AG20443 (cell line): ENCODE measurements at regions not wholly inside any gene's neighbourhood (a gene's known extent, or its start where the extent isn't known, plus 50 kb on each side); places are given as distances from the start of the nearest gene placed in this dataset.

Experiments
- DNase-seq: peaks from one replicate; pipeline ENCODE4 v3.0.0; 2012; ENCODE audit warnings: low spot score, mixed read lengths

DNA sequence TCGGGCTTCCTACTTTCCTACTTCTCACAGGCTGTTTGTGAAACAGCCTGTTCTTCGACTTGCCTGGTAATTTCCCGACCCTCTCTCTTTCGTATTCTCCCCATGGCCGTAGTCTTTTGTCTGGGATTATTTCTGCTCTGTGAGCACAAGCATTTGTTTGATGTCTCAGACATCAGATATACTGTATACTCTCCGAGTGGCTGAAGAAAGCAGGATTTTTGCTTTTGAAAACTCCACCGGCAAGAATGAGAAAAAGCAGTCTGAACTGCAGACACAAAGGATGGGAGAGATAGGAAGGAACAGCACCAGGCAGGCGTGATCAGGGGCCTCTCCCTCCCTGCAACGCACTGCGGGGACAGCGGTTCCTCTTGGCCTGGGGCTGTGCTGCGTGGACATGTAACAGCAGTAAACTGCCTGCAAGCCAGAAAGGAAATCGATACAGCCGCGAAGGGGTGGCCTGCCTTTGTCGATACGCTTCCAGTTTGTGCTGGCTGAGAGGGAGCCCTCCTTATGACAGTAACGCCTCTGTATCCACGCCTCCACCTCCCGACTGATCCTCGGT is 313.9 kb upstream of the TLE4 start:
- no peak for DNase-seq

DNA sequence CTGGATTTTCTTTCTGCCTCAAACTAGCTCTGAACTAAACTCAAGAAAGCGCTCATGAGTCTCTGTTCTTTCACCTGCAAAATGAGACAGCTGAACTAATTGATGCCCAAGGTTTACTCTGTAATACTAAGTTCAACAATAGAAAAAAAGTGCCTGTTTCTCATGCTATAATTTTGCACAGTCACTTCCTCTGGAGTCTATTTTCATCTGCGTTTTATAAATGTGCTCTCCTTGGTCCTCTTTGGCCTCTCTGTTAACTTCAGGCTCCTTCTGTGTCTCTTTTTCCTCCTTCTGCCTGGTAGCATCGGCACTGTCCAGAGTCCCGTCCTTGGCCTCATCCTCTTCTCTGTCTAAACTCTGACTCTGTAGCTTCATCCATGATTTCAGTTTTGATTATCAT is 311.9 kb upstream of the TLE4 start:
- DNase-seq: no peak

DNA sequence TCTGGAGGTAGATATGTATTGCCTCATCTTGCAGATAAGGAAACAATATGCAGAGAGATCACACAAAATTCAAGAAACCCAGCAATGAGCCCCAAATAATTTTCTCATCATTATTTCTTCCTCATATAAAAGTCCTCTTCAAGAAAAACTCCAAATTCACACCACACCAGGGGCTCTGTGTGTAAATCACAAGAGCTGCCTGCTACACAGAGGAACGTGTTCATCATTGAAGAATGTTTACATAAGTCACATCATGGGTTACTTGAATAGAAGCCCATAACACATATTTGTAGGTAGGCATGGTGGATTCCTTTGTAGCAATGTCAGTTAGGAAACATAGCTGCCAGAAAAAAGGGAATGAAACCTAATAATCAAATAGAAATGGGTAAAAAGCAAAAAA is 308.1 kb upstream of the TLE4 start:
- DNase-seq: peak; percentile 38

GRCh38 chr9:79264041-79264440 is 307.7 kb upstream of the TLE4 start:
- no peak for DNase-seq

DNA sequence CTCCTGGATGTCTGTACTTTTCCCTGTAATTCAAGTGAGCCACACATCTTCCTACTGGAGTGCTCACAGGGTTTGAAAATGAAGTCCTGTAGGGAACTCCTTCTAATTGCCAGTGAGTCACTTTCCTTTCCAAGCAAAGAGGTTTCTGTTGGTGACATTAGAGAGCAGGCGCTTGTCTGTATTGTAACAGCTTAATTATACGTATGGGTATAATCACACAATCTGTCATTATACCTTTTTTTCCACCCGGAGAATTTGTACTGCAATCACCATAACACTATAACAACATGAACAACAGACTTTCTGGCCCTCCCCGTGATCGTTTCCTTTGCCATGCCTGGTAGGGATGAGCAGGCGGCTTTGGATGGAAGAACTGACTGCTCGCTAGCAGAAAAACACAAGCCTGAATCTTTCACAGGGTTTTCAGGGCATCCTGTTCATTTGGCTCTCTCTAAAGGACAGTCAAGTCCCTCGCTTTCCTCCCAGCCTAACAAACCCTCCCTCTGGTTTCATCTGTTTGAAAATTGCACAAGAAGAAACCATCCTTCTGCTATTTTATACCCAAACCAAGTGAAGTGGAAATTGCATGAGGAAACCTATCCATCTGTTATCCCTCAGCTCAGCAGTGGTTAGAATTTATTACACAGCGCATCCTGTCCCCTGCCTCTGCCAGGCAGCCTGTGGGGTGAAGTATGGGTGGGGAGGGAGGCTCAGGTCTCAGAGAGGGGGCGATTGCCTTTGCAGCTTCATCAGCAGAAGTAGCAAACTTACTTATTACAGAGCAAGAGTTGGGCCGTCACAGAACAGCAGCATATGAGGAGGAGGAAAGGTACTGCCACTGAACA is 307.0 kb upstream of the TLE4 start:
- peak; percentile 40 for DNase-seq

GRCh38 chr9:79266986-79267385 is 304.8 kb upstream of the TLE4 start:
- DNase-seq: peak; percentile 33

- DNase-seq: no peak
Observed at GRCh38 chr9:79268806-79269205, 303.0 kb upstream of the TLE4 start.

DNA sequence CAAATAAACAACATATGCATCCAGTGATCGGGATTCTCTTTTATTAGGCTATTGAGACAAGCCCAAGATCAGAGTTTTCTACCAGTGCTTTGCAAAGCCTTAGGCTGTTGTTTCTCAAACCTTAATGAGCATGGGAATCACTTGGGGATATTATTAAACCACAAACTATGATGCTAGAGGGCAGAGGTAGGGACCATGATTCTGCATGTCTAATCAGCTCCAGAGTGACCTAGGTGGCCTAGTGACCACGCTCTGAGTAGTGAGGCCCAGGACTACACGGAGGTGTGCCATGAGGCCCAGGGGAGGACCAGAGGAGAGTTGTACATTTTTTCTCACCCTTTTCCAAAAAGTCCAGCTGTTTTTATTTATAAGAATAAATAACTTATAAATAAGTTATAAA is 298.5 kb upstream of the TLE4 start:
- no peak for DNase-seq

DNA sequence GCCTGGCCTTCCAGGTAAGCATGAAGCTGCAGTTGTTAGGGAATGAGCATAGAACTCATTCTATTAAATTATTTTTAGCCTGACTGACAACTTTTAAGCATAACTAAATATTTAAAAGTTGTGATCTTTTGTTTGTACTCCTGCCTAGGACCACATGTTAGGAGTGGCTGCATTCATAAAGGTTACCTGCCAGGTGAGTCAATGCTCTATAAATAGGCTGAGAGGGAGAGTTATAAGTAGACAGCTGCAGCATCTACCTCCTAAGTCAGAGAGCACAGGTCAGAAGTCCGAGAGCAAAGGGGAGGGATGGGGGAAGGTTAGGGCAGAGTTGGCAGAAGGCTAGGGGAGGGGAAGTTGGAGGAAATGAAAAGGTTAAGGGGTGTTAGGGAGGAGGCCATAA is 292.4 kb upstream of the TLE4 start:
- no peak for DNase-seq

- DNase-seq: no peak
Observed at GRCh38 chr9:79280691-79281090, 291.1 kb upstream of the TLE4 start.

DNA sequence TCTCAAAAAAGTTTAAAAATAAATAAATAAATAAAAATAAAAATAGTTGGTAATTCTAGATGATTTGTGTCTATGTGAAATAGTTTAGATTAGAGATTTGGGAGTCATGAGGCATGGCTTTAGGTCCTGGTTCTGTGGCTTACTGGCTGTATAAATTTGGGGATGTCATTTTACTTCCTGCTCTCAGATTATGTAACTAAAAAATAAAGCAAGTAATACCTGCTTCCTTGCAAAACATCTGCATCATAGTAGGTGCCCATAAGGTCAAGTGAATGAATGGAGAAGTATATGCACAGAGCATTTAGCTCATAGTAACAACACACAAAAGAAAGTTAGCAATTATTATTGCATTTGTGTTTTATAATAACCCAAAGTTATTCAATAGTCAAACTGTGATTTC is 287.7 kb upstream of the TLE4 start:
- DNase-seq: no peak

DNA sequence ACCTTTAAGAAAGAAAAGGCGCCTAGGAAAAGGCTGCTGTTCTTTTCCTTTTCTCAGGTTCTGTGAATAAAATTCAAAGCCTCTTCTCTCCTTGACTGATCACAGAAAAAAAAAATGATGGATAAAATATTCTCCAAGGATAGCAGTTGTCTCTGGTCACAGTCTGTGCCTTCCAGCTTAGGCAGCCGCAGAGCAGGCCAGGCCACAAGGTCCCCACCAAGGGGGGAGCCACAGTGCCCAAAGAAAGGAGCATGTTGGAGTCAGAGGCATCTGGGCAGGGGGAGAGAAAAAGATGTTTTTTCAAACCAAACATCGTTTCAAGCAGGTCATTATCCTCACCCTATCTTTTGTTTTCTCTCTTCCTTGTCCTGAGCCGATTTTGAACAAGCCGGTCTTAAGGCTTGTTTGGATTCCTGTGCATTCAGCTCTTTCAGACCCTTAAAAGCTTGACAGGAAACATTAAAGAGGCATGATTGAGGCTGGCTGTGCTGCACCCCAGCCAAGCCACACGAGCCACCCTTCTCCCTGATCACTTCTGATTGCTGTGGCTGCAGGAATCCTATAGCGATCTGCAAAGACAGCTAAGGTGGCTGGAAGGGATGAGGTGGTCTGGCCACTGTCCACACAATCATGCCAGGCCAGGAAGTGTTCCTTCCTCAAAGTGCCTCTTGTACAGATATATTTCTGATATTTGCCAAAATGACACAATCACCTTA is 284.6 kb upstream of the TLE4 start:
- DNase-seq: no peak

DNA sequence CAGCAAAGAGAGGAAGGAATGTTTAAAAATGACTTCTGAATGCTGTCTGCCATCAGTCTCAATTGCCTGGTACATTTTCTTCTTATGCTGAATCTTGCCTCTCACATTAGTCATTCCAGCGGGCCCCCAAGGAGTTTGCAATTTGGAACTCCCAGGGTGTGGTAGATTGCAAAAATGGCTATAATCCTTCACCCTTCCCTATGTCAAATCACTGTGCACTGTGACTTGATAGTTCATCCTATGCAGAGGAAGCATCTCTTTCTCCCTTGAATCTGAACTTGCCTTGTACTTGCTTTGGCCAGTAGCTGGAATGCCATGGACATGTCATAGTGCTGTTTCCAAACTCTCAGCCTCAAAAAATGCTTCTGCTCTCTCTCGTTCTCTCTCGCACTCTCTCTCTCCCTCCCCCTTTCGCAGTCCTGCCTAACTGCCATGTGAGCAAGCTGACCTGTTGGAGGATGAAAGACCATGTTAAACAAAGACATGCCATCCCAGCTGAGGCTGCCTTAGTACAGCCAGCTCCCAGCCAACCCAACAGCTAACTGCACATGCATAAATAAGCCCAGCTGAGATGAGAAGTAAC is 284.0 kb upstream of the TLE4 start:
- peak; percentile 29 for DNase-seq

DNA sequence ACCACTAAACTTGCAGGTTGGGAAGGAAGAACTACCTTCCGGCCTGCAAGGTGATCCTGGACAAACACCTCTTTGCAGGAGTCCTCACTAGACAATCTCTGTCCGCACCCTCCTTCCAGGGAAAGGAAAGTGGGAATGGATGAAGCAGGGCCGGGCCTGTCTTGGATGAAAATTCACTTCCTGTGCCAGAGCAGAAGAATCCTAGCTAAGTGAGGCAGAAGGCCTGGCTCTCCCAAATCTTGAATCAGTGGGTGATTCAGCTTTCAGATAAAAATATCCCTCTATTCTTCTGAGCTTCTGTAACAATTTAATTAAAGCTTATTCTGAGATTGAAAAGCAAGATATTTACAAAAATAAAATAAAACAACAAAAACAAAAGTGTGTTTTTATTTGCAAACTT is 281.9 kb upstream of the TLE4 start:
- DNase-seq: peak; percentile 54

DNA sequence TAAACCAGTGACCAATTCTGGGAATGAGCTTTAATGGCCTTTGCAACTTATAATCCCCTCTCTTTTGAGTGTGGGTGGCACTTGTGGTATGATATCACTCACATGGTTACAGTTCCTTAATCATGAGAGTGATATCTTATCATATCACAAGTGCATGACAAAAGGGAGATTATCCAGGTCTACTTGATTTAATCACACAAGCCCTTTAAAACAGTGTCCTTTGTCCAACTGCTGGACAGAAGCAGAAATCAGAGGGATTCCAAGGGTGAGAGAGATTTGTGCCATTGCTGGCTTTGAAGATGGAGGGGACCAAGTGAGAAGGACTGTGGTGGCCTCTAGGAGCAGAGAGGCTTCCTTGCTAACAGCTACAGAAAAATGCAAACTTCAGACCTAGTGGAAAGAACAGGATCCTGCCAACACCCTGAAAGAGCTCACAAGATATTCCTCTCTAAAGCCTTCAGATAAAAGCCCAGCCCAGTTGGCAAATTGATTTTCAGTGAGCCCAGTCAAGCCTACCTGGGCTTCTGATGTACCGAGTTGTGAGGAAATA is 279.0 kb upstream of the TLE4 start:
- no peak for DNase-seq

- DNase-seq: no peak
Observed at GRCh38 chr9:79300068-79300467, 271.7 kb upstream of the TLE4 start.

DNA sequence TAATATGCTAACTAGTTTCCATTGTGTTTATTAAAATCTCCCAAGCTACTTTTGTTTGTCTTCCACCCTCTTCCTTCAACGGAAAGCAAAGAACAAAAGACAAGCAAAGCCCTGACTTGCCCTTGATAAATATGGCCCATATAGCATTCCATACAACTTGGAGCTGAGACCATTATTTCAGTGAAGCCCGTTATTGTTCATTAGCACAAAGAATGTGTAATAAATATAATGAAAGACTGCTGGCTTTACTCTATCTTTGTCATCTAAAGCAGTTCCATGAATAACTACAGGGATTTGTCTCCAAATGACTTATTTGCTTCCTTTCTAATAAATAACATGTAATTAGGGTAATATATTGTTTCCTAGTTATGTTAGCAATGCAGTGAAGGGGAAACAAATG is 270.7 kb upstream of the TLE4 start:
- DNase-seq: no peak

DNA sequence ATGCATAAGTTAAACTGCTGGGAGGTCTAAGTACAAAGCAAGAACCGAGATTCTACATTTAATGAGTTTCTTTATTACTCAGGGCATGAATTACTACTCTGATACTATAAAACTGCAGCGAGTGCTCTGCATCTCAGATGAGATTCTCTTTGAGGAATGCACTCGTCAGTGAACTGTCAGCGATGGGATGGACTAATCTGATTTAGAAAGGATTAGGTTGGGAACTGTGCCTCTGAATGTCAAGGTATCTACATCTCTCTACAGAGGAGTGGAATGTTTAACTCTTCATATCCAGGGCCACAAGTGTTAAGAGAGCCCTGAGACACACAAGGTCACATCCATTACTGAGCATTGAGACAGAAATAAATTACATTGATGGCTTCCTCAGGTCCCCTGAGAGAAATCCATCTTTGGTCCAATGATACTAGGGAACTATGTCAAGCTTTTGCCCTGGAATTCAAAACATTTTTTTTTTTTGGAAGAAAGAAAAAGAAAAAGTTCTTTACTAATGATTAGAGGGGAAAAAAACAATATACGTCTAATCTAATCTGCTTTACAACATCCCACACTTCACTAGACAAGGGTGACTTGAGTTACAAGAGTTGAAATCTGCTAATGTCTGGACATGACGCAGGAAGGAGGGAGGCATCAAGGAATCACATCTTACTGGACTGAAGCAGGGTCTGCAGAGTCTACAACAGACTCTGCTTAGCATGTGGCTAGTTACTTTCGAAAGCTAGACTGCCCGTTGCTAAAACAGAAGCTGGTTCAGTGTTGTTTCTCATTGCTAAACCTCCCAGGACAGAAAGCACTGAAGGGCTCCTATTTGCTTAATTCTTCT is 270.0 kb upstream of the TLE4 start:
- DNase-seq: no peak

- no peak for DNase-seq
Observed at GRCh38 chr9:79302569-79302968, 269.2 kb upstream of the TLE4 start.

GRCh38 chr9:79308012-79308411 is 263.8 kb upstream of the TLE4 start:
- no peak for DNase-seq

- no peak for DNase-seq
Observed at GRCh38 chr9:79312686-79313421, 258.9 kb upstream of the TLE4 start.
